ENCODE measurements at regions not wholly inside any gene's neighbourhood (a gene's known extent, or its start where the extent isn't known, plus 50 kb on each side); places are given as distances from the start of the nearest gene placed in this dataset.

DNA sequence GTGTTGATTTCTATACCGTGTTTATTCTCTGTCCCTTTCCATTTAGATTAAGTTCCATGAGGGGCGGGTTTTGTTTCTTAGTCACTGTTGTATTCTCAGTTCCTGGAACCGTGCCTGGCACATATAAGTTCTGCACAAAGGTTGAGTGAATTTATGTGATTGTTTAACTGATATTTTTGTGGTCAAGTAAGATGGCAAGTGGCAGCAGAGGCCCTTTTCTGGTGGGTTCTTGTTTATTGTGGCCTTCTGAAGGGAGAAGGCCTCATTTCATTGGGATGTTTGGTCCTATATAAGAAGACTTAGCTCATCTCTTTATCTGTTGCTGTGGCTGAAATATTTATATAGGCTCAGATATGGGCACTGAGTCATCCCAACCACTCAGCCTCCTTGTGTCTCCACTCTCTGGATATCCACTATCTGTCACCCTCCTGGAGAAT lies 262.5 kb downstream of the PSAT1 start:
- Histone ChIP-seq H3K4me1 (replicated peaks in 1 of 4; ENCODE audit: control insufficient read depth in 3 of 4, insufficient read depth in 4 of 4, low read length in 3 of 4) (no peaks in the 10 kb centered on the region), H3K27me3 (replicated peaks in 1 of 4; ENCODE audit: control insufficient read depth in 3 of 4, extremely low read depth in 1 of 4, insufficient read depth in 3 of 4, low read length in 3 of 4) (no peaks in the 10 kb centered on the region), H3K36me3 (ENCODE audit: control insufficient read depth in 2 of 4, insufficient read depth in 4 of 4, low read length in 3 of 4) (no peaks in the 10 kb centered on the region), H4K20me1 (replicated peaks in 1 of 2; ENCODE audit: control insufficient read depth in 1 of 2, insufficient read depth in 2 of 2, low read length in 2 of 2) (no peaks in the 10 kb centered on the region), H3K56ac (replicated peaks; ENCODE audit: insufficient read length, low read depth, low read length) (no peak overlapping the region), H4K8ac (ENCODE audit: extremely low read depth, insufficient read depth, low read length) (no peak overlapping the region), H2BK120ac (replicated peaks; ENCODE audit: low read depth, low read length) (no peak overlapping the region), H2AK5ac (ENCODE audit: low read depth, low read length) (no peak overlapping the region), H4K5ac (ENCODE audit: insufficient read length, low read depth, low read length) (no peak overlapping the region), H4K91ac (replicated peaks; ENCODE audit: insufficient read length, low read length) (no peak overlapping the region), H3K9ac (replicated peaks in 1 of 4; ENCODE audit: extremely low read depth in 1 of 4, low read depth in 3 of 4, low read length in 3 of 4) (no peak overlapping the region), H2BK12ac (ENCODE audit: low read depth, low read length) (no peak overlapping the region), H2BK20ac (ENCODE audit: low read length) (no peak overlapping the region), H3K23me2 (ENCODE audit: low read depth, low read length) (no peaks in the 10 kb centered on the region; the same call in 1 of the 2 replicates), H3K4me3 (ENCODE audit: extremely low read depth in 1 of 4, insufficient read depth in 2 of 4, low read depth in 3 of 4, low read length in 4 of 4) (no peak overlapping the region), H3K79me1 (ENCODE audit: low read depth, low read length) (no peaks in the 10 kb centered on the region; the same call in 1 of the 2 replicates), H3K18ac (ENCODE audit: extremely low read depth, low read length) (no peak overlapping the region), H3K4me2 (ENCODE audit: insufficient read depth in 1 of 2, low read depth in 2 of 2, low read length in 2 of 2) (no peak overlapping the region), H3K9me3 (ENCODE audit: insufficient read depth in 2 of 2, low read depth in 1 of 2, low read length in 1 of 2) (no peaks in the 10 kb centered on the region), H3K4ac (replicated peaks; ENCODE audit: insufficient read length, low read depth, low read length) (no peak overlapping the region), H3K14ac (ENCODE audit: insufficient read length) (no peak overlapping the region), H3K27ac (ENCODE audit: low read depth, low read length) (no peak overlapping the region), H3K79me2 (ENCODE audit: control insufficient read depth in 1 of 2, insufficient read depth in 2 of 2, low read length in 2 of 2) (no peaks in the 10 kb centered on the region), H2BK15ac (ENCODE audit: low read length) (no peak overlapping the region), H3K23ac (ENCODE audit: insufficient read length) (no peak overlapping the region), H2AFZ (ENCODE audit: low read length) (no peak overlapping the region), H2BK5ac (ENCODE audit: low read depth, low read length) (no peak overlapping the region)
- WGBS, 2 experiments (ENCODE audit: extremely low coverage in 1 of 2, insufficient coverage in 1 of 2, insufficient read length in 1 of 2, insufficient replicate concordance in 2 of 2, low coverage in 1 of 2, low lambda C conversion rate in 2 of 2, missing lambda C conversion rate in 1 of 2), result 83% methylated on average over 3 of the region's 3 CpGs; no CpG with 5 or more reads in 1 of the 2 experiments
- ChIA-PET POLR2A (ENCODE audit: partially characterized antibody) (no interaction called here), CTCF (ENCODE audit: partially characterized antibody) (interaction anchor here (0.8 kb wide), 1 partner anchor 1219 kb away, joined by 3 read pairs; no protein-coding TSS in a partner anchor)
- FAIRE-seq (no peak), DNase-seq (ENCODE audit: low read depth in 1 of 2, low spot score in 2 of 2) (no peak)
- no peak for TF ChIP-seq FOSL1 (IDR thresholded peaks at IDR 0.05; ENCODE audit: insufficient read depth, low read depth, low read length)
- no peak for TF ChIP-seq CHD1 (IDR thresholded peaks at IDR 0.05; ENCODE audit: low read depth, low read length)
